Neural progenitor cell (in vitro differentiated cells): ENCODE measurements at regions not wholly inside any gene's neighbourhood (a gene's known extent, or its start where the extent isn't known, plus 50 kb on each side); places are given as distances from the start of the nearest gene placed in this dataset.

ENCODE experiments used
- DNase-seq: peaks from one replicate; pipeline ENCODE4 v3.0.0-alpha.2; 2016; ENCODE audit warnings: low spot score
- H2AFZ ChIP-seq: fragments of 200-600 bp; sonication (generic); replicated peaks from 2 replicates; pipeline ENCODE4 v1.6.1; 2016; ENCODE audit warnings: antibody characterized with exemption
- H3F3A ChIP-seq: fragments of 200-600 bp; sonication (generic); 2 replicates; pipeline ENCODE4 v1.6.1; 2016; ENCODE audit warnings: antibody characterized with exemption, low read depth
- H3K27ac ChIP-seq: fragments of 200-600 bp; sonication (generic); 2 replicates; pipeline ENCODE4 v1.5.1; 2016; ENCODE audit warnings: mild to moderate bottlenecking
- H3K27me3 ChIP-seq: fragments of 200-600 bp; sonication (generic); 2 replicates; pipeline ENCODE4 v1.6.1; 2016; ENCODE audit warnings: mild to moderate bottlenecking, moderate library complexity
- H3K36me3 ChIP-seq: fragments of 200-600 bp; sonication (generic); 2 replicates; pipeline ENCODE4 v1.5.1; 2016
- H3K4me1 ChIP-seq: fragments of 200-600 bp; sonication (generic); 2 replicates; pipeline ENCODE4 v1.6.1; 2016; ENCODE audit warnings: mixed run types
- H3K4me2 ChIP-seq: fragments of 200-600 bp; sonication (generic); 2 replicates; pipeline ENCODE4 v1.6.1; 2016
- H3K4me3 ChIP-seq: fragments of 200-600 bp; sonication (generic); 2 replicates; pipeline ENCODE4 v1.5.1; 2016
- H3K79me2 ChIP-seq: fragments of 200-600 bp; sonication (generic); 2 replicates; pipeline ENCODE4 v1.6.1; 2016; ENCODE audit warnings: low read depth
- H3K9ac ChIP-seq: fragments of 200-600 bp; sonication (generic); 2 replicates; pipeline ENCODE4 v1.6.1; 2016
- H3K9me3 ChIP-seq: fragments of 200-600 bp; sonication (generic); 2 replicates; pipeline ENCODE4 v1.5.1; 2016; ENCODE audit warnings: low read depth
- H4K20me1 ChIP-seq: fragments of 200-600 bp; sonication (generic); 2 replicates; pipeline ENCODE4 v1.6.1; 2016; ENCODE audit warnings: low read depth
- H3K27ac Mint-ChIP-seq: 3 replicates; pipeline ENCODE4 v1.8.0; 2021; ENCODE audit warnings: mixed read lengths
- H3K27me3 Mint-ChIP-seq: 2 replicates; pipeline ENCODE4 v1.8.0; 2022; ENCODE audit warnings: low read depth, mild to moderate bottlenecking, inconsistent platforms, moderate library complexity, mixed read lengths; ENCODE audit not compliant: insufficient read depth
- H3K36me3 Mint-ChIP-seq: 3 replicates; pipeline ENCODE4 v1.8.0; 2021; ENCODE audit warnings: mixed read lengths
- H3K4me1 Mint-ChIP-seq: 3 replicates; pipeline ENCODE4 v1.8.0; 2021; ENCODE audit warnings: mixed read lengths
- H3K4me3 Mint-ChIP-seq: 3 replicates; pipeline ENCODE4 v1.8.0; 2021; ENCODE audit warnings: mild to moderate bottlenecking, moderate library complexity, mixed read lengths
- H3K9me3 Mint-ChIP-seq: 3 replicates; pipeline ENCODE4 v1.8.0; 2020; ENCODE audit warnings: mixed read lengths
- CTCF ChIP-seq: fragments of 200-600 bp; sonication (generic); IDR thresholded peaks from 2 replicates; pipeline ENCODE4 v1.5.1; 2017; ENCODE audit warnings: antibody characterized with exemption, mild to moderate bottlenecking
- EZH2 ChIP-seq: fragments of 200-600 bp; sonication (generic); IDR thresholded peaks from 2 replicates; pipeline ENCODE4 v1.6.1; 2017; ENCODE audit warnings: antibody characterized with exemption, mild to moderate bottlenecking, moderate library complexity
- EZH2phosphoT487 ChIP-seq: fragments of 200-600 bp; sonication (generic); IDR thresholded peaks from 2 replicates; pipeline ENCODE4 v1.6.1; 2017; ENCODE audit warnings: antibody characterized with exemption

GRCh38 chr5:163789870-163790269 lies 284.5 kb downstream of the MAT2B start:
- no peaks in the 10 kb centered on the region for H3K27me3 Mint-ChIP-seq
- H3K9me3 Mint-ChIP-seq, result peaks cover 2% of the 10 kb centered on the region
- no peaks in the 10 kb centered on the region for H3F3A ChIP-seq

GRCh38 chr5:163790497-163790896 lies 285.1 kb downstream of the MAT2B start:
- Histone ChIP-seq H3K9me3 (no peaks in the 10 kb centered on the region), H3K36me3 (no peaks in the 10 kb centered on the region), H3K9ac (no peak overlapping the region), H4K20me1 (no peaks in the 10 kb centered on the region), H3K27ac (no peak overlapping the region), H3K4me1 (no peaks in the 10 kb centered on the region), H2AFZ (no peak overlapping the region), H3F3A (no peaks in the 10 kb centered on the region), H3K27me3 (no peaks in the 10 kb centered on the region), H3K4me3 (no peak overlapping the region), H3K79me2 (no peaks in the 10 kb centered on the region), H3K4me2 (no peak overlapping the region)
- Mint-ChIP-seq H3K9me3 (peaks cover 2% of the 10 kb centered on the region), H3K36me3 (no peaks in the 10 kb centered on the region), H3K4me1 (no peaks in the 10 kb centered on the region), H3K27me3 (no peaks in the 10 kb centered on the region), H3K4me3 (no peak overlapping the region), H3K27ac (no peak overlapping the region)
- DNase-seq, result no peak
- TF ChIP-seq CTCF (no peak), EZH2 (no peak), EZH2phosphoT487 (no peak)

More at GRCh38 chr5:163789870-163790269, 284.5 kb downstream of the MAT2B start:
- Mint-ChIP-seq H3K4me1 (no peaks in the 10 kb centered on the region), H3K4me3 (no peak overlapping the region), H3K36me3 (no peaks in the 10 kb centered on the region), H3K27ac (no peak overlapping the region)
- Histone ChIP-seq H3K9ac (no peak overlapping the region), H3K36me3 (no peaks in the 10 kb centered on the region), H3K4me1 (no peaks in the 10 kb centered on the region), H2AFZ (no peak overlapping the region), H3K27me3 (no peaks in the 10 kb centered on the region), H3K79me2 (no peaks in the 10 kb centered on the region), H3K4me3 (no peak overlapping the region), H3K27ac (no peak overlapping the region), H3K4me2 (no peak overlapping the region), H3K9me3 (no peaks in the 10 kb centered on the region), H4K20me1 (no peaks in the 10 kb centered on the region)
- no peak for DNase-seq
- no peak for TF ChIP-seq EZH2phosphoT487
- TF ChIP-seq CTCF, result no peak
- TF ChIP-seq EZH2, result no peak

DNA sequence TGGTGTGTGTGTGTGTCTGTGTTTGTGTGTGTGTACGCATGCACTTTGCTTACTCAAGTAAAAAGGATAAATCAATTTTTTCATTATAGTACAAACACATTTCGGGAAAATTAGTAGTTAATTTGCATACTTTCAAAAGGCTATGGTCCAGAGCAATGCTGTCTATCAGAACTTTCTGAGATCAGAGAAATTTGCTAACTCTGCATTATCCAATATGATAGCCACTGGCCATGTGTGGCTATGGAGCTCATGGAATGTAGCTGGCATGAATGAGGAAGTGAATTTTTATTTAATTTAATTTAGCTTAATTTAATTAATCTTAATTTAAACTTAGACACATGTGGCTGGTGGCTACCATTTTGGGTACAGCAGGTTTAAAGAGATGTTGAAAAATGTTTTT lies 289.6 kb downstream of the MAT2B start:
- H3K27ac ChIP-seq, result no peak overlapping the region
- no peaks in the 10 kb centered on the region for H3K36me3 Mint-ChIP-seq

More for the DNA sequence above, 289.6 kb downstream of the MAT2B start:
- no peak for DNase-seq
- Histone ChIP-seq H3K9ac (no peak overlapping the region), H2AFZ (no peak overlapping the region), H3K4me3 (no peak overlapping the region), H3K4me1 (no peaks in the 10 kb centered on the region), H3K79me2 (no peaks in the 10 kb centered on the region), H3F3A (no peaks in the 10 kb centered on the region), H4K20me1 (no peaks in the 10 kb centered on the region), H3K4me2 (no peak overlapping the region), H3K27me3 (no peaks in the 10 kb centered on the region), H3K36me3 (no peaks in the 10 kb centered on the region), H3K9me3 (no peaks in the 10 kb centered on the region)
- H3K9me3 Mint-ChIP-seq, result no peaks in the 10 kb centered on the region
- H3K27ac Mint-ChIP-seq, result no peak overlapping the region
- no peaks in the 10 kb centered on the region for H3K4me1 Mint-ChIP-seq
- H3K4me3 Mint-ChIP-seq, result no peak overlapping the region
- no peak for TF ChIP-seq EZH2
- no peak for TF ChIP-seq CTCF
- no peak for TF ChIP-seq EZH2phosphoT487
- H3K27me3 Mint-ChIP-seq, result no peaks in the 10 kb centered on the region
